ENCODE measurements at regions not wholly inside any gene's neighbourhood (a gene's known extent, or its start where the extent isn't known, plus 50 kb on each side); places are given as distances from the start of the nearest gene placed in this dataset.

GRCh38 chrX:146755214-146755613 is 54.4 kb upstream of the CXorf51B start:
- CTCF ChIA-PET = no interaction called here
- intact Hi-C loops (cut with micrococcal nuclease; ENCODE audit: unreplicated experiment) (no loop called here), in situ Hi-C loops (cut with HindIII; ENCODE audit: low pct_unique_long_range_greater_than_20kb, low sequenced_read_pairs) (no loop called here)
- no peak for DNase-seq (ENCODE audit: low read depth, low spot score)
- no peak for ATAC-seq
- TF ChIP-seq TCF7L2 (IDR thresholded peaks at IDR 0.05; ENCODE audit: low read depth, low read length) = no peak
- no peak for TF ChIP-seq SIN3A (IDR thresholded peaks at IDR 0.05; ENCODE audit: borderline replicate concordance, insufficient read depth, low read depth, low read length)
- TF ChIP-seq POLR2AphosphoS5 (IDR thresholded peaks at IDR 0.05; ENCODE audit: low read depth, low read length) = no peak
- no peak for TF ChIP-seq REST (IDR thresholded peaks at IDR 0.05; ENCODE audit: insufficient read depth in 1 of 2, low read depth in 2 of 2, low read length in 1 of 2)
- no peak for TF ChIP-seq CTCF (IDR thresholded peaks at IDR 0.05)
- no peaks in the 10 kb centered on the region for H3K36me3 ChIP-seq (ENCODE audit: control insufficient read depth, insufficient read depth, low read length)
- BruUV-seq (replicated peaks) = no TSS peak
- POLR2A ChIA-PET = no interaction called here
- H3K4me3 ChIP-seq (ENCODE audit: low read depth in 2 of 2, low read length in 2 of 2) = no peak overlapping the region
- H3K4me1 ChIP-seq (ENCODE audit: control insufficient read depth, insufficient read depth, low read length) = no peaks in the 10 kb centered on the region
- H3K27ac ChIP-seq (ENCODE audit: low read length) = no peak overlapping the region
- H3K9me3 ChIP-seq (ENCODE audit: control insufficient read depth, insufficient read depth, low read depth, low read length) = no peaks in the 10 kb centered on the region
- H3K27me3 ChIP-seq (ENCODE audit: control insufficient read depth, insufficient read depth, low read length) = no peaks in the 10 kb centered on the region
